ENCODE measurements at regions not wholly inside any gene's neighbourhood (a gene's known extent, or its start where the extent isn't known, plus 50 kb on each side); places are given as distances from the start of the nearest gene placed in this dataset.
"Not testable (repeated sequence)": the region's sequence is repeated elsewhere in the genome, so short reads cannot be mapped to it uniquely, and the experiment has no call there.

GRCh38 chr14:56351861-56352260, 227.7 kb upstream of the TMEM260 start:
- H3K9me3 ChIP-seq (ENCODE audit: control insufficient read depth, insufficient read depth, low read depth, low read length), result peaks cover 4% of the 10 kb centered on the region
- no peaks in the 10 kb centered on the region for H3K4me1 ChIP-seq (ENCODE audit: control insufficient read depth, insufficient read depth, low read length)
- H3K27me3 ChIP-seq (ENCODE audit: control insufficient read depth, insufficient read depth, low read length), result no peaks in the 10 kb centered on the region
- H3K4me3 ChIP-seq (ENCODE audit: low read depth, low read length), result no peak overlapping the region
- H3K9ac ChIP-seq (ENCODE audit: low read length), result no peak overlapping the region
- no peak overlapping the region for H3K27ac ChIP-seq (ENCODE audit: low read depth, low read length)
- no peaks in the 10 kb centered on the region for H3K36me3 ChIP-seq (ENCODE audit: control insufficient read depth, insufficient read depth, low read length)

- Histone ChIP-seq H3K36me3 (ENCODE audit: control insufficient read depth, insufficient read depth, low read length) (no peaks in the 10 kb centered on the region), H3K27ac (ENCODE audit: low read depth, low read length) (no peak overlapping the region), H3K27me3 (ENCODE audit: control insufficient read depth, insufficient read depth, low read length) (no peaks in the 10 kb centered on the region), H3K9me3 (ENCODE audit: control insufficient read depth, insufficient read depth, low read depth, low read length) (peaks cover 4% of the 10 kb centered on the region), H3K4me3 (ENCODE audit: low read depth, low read length) (no peak overlapping the region), H3K4me1 (ENCODE audit: control insufficient read depth, insufficient read depth, low read length) (no peaks in the 10 kb centered on the region), H3K9ac (ENCODE audit: low read length) (no peak overlapping the region)
Measured at GRCh38 chr14:56352999-56353398, 226.6 kb upstream of the TMEM260 start.

GRCh38 chr14:56357428-56357827, 222.2 kb upstream of the TMEM260 start:
- Histone ChIP-seq H3K9ac (ENCODE audit: low read length) (no peak overlapping the region), H3K36me3 (ENCODE audit: control insufficient read depth, insufficient read depth, low read length) (no peaks in the 10 kb centered on the region), H3K4me1 (ENCODE audit: control insufficient read depth, insufficient read depth, low read length) (no peaks in the 10 kb centered on the region), H3K27ac (ENCODE audit: low read depth, low read length) (no peak overlapping the region), H3K4me3 (ENCODE audit: low read depth, low read length) (no peak overlapping the region), H3K27me3 (ENCODE audit: control insufficient read depth, insufficient read depth, low read length) (no peaks in the 10 kb centered on the region), H3K9me3 (ENCODE audit: control insufficient read depth, insufficient read depth, low read depth, low read length) (no peaks in the 10 kb centered on the region)

- Histone ChIP-seq H3K9ac (ENCODE audit: low read length) (no peak overlapping the region), H3K4me1 (ENCODE audit: control insufficient read depth, insufficient read depth, low read length) (no peaks in the 10 kb centered on the region), H3K9me3 (ENCODE audit: control insufficient read depth, insufficient read depth, low read depth, low read length) (no peaks in the 10 kb centered on the region), H3K36me3 (ENCODE audit: control insufficient read depth, insufficient read depth, low read length) (no peaks in the 10 kb centered on the region), H3K27me3 (ENCODE audit: control insufficient read depth, insufficient read depth, low read length) (no peaks in the 10 kb centered on the region), H3K27ac (ENCODE audit: low read depth, low read length) (no peak overlapping the region), H3K4me3 (ENCODE audit: low read depth, low read length) (no peak overlapping the region)
Measured at GRCh38 chr14:56358275-56358674, 221.3 kb upstream of the TMEM260 start.

- H3K4me3 ChIP-seq (ENCODE audit: low read depth, low read length), result no peak overlapping the region
Measured at GRCh38 chr14:56358851-56359614, 220.6 kb upstream of the TMEM260 start.

GRCh38 chr14:56365663-56366062, 213.9 kb upstream of the TMEM260 start:
- H3K27ac ChIP-seq (ENCODE audit: low read depth, low read length); H3K4me1 ChIP-seq (ENCODE audit: control insufficient read depth, insufficient read depth, low read length); H3K36me3 ChIP-seq (ENCODE audit: control insufficient read depth, insufficient read depth, low read length); H3K27me3 ChIP-seq (ENCODE audit: control insufficient read depth, insufficient read depth, low read length); H3K4me3 ChIP-seq (ENCODE audit: low read depth, low read length); H3K9ac ChIP-seq (ENCODE audit: low read length); H3K9me3 ChIP-seq (ENCODE audit: control insufficient read depth, insufficient read depth, low read depth, low read length): not testable (repeated sequence)

More at GRCh38 chr14:56358851-56359614, 220.6 kb upstream of the TMEM260 start:
- Histone ChIP-seq H3K4me1 (ENCODE audit: control insufficient read depth, insufficient read depth, low read length) (no peaks in the 10 kb centered on the region), H3K27me3 (ENCODE audit: control insufficient read depth, insufficient read depth, low read length) (no peaks in the 10 kb centered on the region), H3K9ac (ENCODE audit: low read length) (no peak overlapping the region), H3K36me3 (ENCODE audit: control insufficient read depth, insufficient read depth, low read length) (no peaks in the 10 kb centered on the region), H3K27ac (ENCODE audit: low read depth, low read length) (no peak overlapping the region), H3K9me3 (ENCODE audit: control insufficient read depth, insufficient read depth, low read depth, low read length) (no peaks in the 10 kb centered on the region)

GRCh38 chr14:56367416-56367815, 212.2 kb upstream of the TMEM260 start:
- Histone ChIP-seq H3K36me3 (ENCODE audit: control insufficient read depth, insufficient read depth, low read length) (no peaks in the 10 kb centered on the region), H3K4me3 (ENCODE audit: low read depth, low read length) (no peak overlapping the region), H3K9ac (ENCODE audit: low read length) (no peak overlapping the region), H3K27ac (ENCODE audit: low read depth, low read length) (no peak overlapping the region), H3K9me3 (ENCODE audit: control insufficient read depth, insufficient read depth, low read depth, low read length) (no peaks in the 10 kb centered on the region), H3K27me3 (ENCODE audit: control insufficient read depth, insufficient read depth, low read length) (no peaks in the 10 kb centered on the region), H3K4me1 (ENCODE audit: control insufficient read depth, insufficient read depth, low read length) (no peaks in the 10 kb centered on the region)

- H3K9ac ChIP-seq (ENCODE audit: low read length), result no peak overlapping the region
- H3K27me3 ChIP-seq (ENCODE audit: control insufficient read depth, insufficient read depth, low read length), result no peaks in the 10 kb centered on the region
- H3K27ac ChIP-seq (ENCODE audit: low read depth, low read length), result no peak overlapping the region
- no peaks in the 10 kb centered on the region for H3K9me3 ChIP-seq (ENCODE audit: control insufficient read depth, insufficient read depth, low read depth, low read length)
- H3K4me3 ChIP-seq (ENCODE audit: low read depth, low read length), result no peak overlapping the region
- H3K4me1 ChIP-seq (ENCODE audit: control insufficient read depth, insufficient read depth, low read length), result no peaks in the 10 kb centered on the region
- no peaks in the 10 kb centered on the region for H3K36me3 ChIP-seq (ENCODE audit: control insufficient read depth, insufficient read depth, low read length)
Measured at GRCh38 chr14:56371737-56372136, 207.9 kb upstream of the TMEM260 start.

GRCh38 chr14:56374421-56374820, 205.2 kb upstream of the TMEM260 start:
- H3K27ac ChIP-seq (ENCODE audit: low read depth, low read length), result no peak overlapping the region
- H3K9ac ChIP-seq (ENCODE audit: low read length), result no peak overlapping the region
- H3K36me3 ChIP-seq (ENCODE audit: control insufficient read depth, insufficient read depth, low read length), result no peaks in the 10 kb centered on the region
- H3K4me1 ChIP-seq (ENCODE audit: control insufficient read depth, insufficient read depth, low read length), result no peaks in the 10 kb centered on the region
- H3K9me3 ChIP-seq (ENCODE audit: control insufficient read depth, insufficient read depth, low read depth, low read length), result no peaks in the 10 kb centered on the region
- no peaks in the 10 kb centered on the region for H3K27me3 ChIP-seq (ENCODE audit: control insufficient read depth, insufficient read depth, low read length)
- no peak overlapping the region for H3K4me3 ChIP-seq (ENCODE audit: low read depth, low read length)

- H3K4me3 ChIP-seq (ENCODE audit: low read depth, low read length), result no peak overlapping the region
- H3K4me1 ChIP-seq (ENCODE audit: control insufficient read depth, insufficient read depth, low read length), result no peaks in the 10 kb centered on the region
- no peak overlapping the region for H3K9ac ChIP-seq (ENCODE audit: low read length)
- no peaks in the 10 kb centered on the region for H3K9me3 ChIP-seq (ENCODE audit: control insufficient read depth, insufficient read depth, low read depth, low read length)
- no peaks in the 10 kb centered on the region for H3K27me3 ChIP-seq (ENCODE audit: control insufficient read depth, insufficient read depth, low read length)
- no peak overlapping the region for H3K27ac ChIP-seq (ENCODE audit: low read depth, low read length)
- no peaks in the 10 kb centered on the region for H3K36me3 ChIP-seq (ENCODE audit: control insufficient read depth, insufficient read depth, low read length)
Measured at GRCh38 chr14:56378046-56378445, 201.6 kb upstream of the TMEM260 start.

- H3K36me3 ChIP-seq (ENCODE audit: control insufficient read depth, insufficient read depth, low read length), result no peaks in the 10 kb centered on the region
- H3K4me3 ChIP-seq (ENCODE audit: low read depth, low read length), result no peak overlapping the region
- H3K27ac ChIP-seq (ENCODE audit: low read depth, low read length), result no peak overlapping the region
Measured at GRCh38 chr14:56378475-56378877, 201.1 kb upstream of the TMEM260 start.

More at GRCh38 chr14:56378475-56378877, 201.1 kb upstream of the TMEM260 start:
- Histone ChIP-seq H3K9me3 (ENCODE audit: control insufficient read depth, insufficient read depth, low read depth, low read length) (no peaks in the 10 kb centered on the region), H3K27me3 (ENCODE audit: control insufficient read depth, insufficient read depth, low read length) (no peaks in the 10 kb centered on the region), H3K4me1 (ENCODE audit: control insufficient read depth, insufficient read depth, low read length) (no peaks in the 10 kb centered on the region), H3K9ac (ENCODE audit: low read length) (no peak overlapping the region)
